ENCODE measurements at regions not wholly inside any gene's neighbourhood (a gene's known extent, or its start where the extent isn't known, plus 50 kb on each side); places are given as distances from the start of the nearest gene placed in this dataset.

- Mint-ChIP-seq H3K36me3 (ENCODE audit: low read depth) (no peaks in the 10 kb centered on the region), H3K4me1 (ENCODE audit: low read depth) (no peaks in the 10 kb centered on the region), H3K4me3 (no peak overlapping the region), H3K27ac (no peak overlapping the region), H3K9me3 (peaks cover 3% of the 10 kb centered on the region), H3K27me3 (ENCODE audit: low read depth) (peaks cover 3% of the 10 kb centered on the region)
These were observed 50.3 kb upstream of the PKDCC start for GRCh38 chr2:41997561-41997960.

Measured in T-helper 1 cell treated with Interleukin-12 subunit alpha and Interleukin-12 subunit beta and Interleukin-4 antibody, amounts not matched to agents 30 μg/mL and 1 μg/mL, for 36 hours (primary cell).